WTC11 (cell line): ENCODE measurements at regions not wholly inside any gene's neighbourhood (a gene's known extent, or its start where the extent isn't known, plus 50 kb on each side); places are given as distances from the start of the nearest gene placed in this dataset.

Experiments
- CTCF ChIP-seq: fragments of 200-600 bp; IDR thresholded peaks from 2 replicates; pipeline ENCODE4 v1.8.0; 2022; ENCODE audit warnings: antibody characterized with exemption
- E2F1 ChIP-seq: sonication (generic); formaldehyde crosslinking; IDR thresholded peaks from 2 replicates; pipeline ENCODE4 v1.8.0; 2022; ENCODE audit warnings: mild to moderate bottlenecking, missing genetic modification reagents
- E2F5 ChIP-seq: sonication (generic); formaldehyde crosslinking; IDR thresholded peaks from 2 replicates; pipeline ENCODE4 v1.8.1; 2022; ENCODE audit warnings: mild to moderate bottlenecking, moderate library complexity, missing genetic modification reagents
- ELF4 ChIP-seq: sonication (generic); formaldehyde crosslinking; IDR thresholded peaks from 2 replicates; pipeline ENCODE4 v1.8.1; 2022; ENCODE audit warnings: low read depth, mild to moderate bottlenecking, moderate library complexity, missing genetic modification reagents
- NR1H2 ChIP-seq: sonication (generic); formaldehyde crosslinking; IDR thresholded peaks from 2 replicates; pipeline ENCODE4 v1.9.0; 2021; ENCODE audit warnings: mild to moderate bottlenecking, moderate library complexity, missing genetic modification reagents
- PRDM15 ChIP-seq: sonication (generic); formaldehyde crosslinking; IDR thresholded peaks from 2 replicates; pipeline ENCODE4 v1.8.0; 2022; ENCODE audit warnings: missing genetic modification reagents
- USF1 ChIP-seq: sonication (generic); formaldehyde crosslinking; IDR thresholded peaks from 2 replicates; pipeline ENCODE4 v1.8.0; 2022; ENCODE audit warnings: mild to moderate bottlenecking, missing genetic modification reagents
- ZNF138 ChIP-seq: sonication (generic); formaldehyde crosslinking; conservative IDR thresholded peaks from 2 replicates; pipeline ENCODE4 v1.8.1; 2022; ENCODE audit warnings: mild to moderate bottlenecking, moderate library complexity, missing genetic modification reagents
- ZNF263 ChIP-seq: sonication (generic); formaldehyde crosslinking; IDR thresholded peaks from 2 replicates; pipeline ENCODE4 v1.8.1; 2022; ENCODE audit warnings: low read depth, mild to moderate bottlenecking, moderate library complexity, missing genetic modification reagents
- TF ChIP-seq, protein P1 (sequence below): sonication (generic); formaldehyde crosslinking; IDR thresholded peaks from 2 replicates; pipeline ENCODE4 v1.8.1; 2022; ENCODE audit warnings: missing genetic modification reagents, borderline replicate concordance
- TF ChIP-seq, protein P2 (sequence below): sonication (generic); formaldehyde crosslinking; IDR thresholded peaks from 2 replicates; pipeline ENCODE4 v1.8.1; 2023; ENCODE audit warnings: mild to moderate bottlenecking, missing genetic modification reagents, moderate library complexity

GRCh38 chr2:184190725-184191124 lies 407.6 kb upstream of the ZNF804A start:
- TF ChIP-seq CTCF, result no peak
- TF ChIP-seq, protein P1, sequence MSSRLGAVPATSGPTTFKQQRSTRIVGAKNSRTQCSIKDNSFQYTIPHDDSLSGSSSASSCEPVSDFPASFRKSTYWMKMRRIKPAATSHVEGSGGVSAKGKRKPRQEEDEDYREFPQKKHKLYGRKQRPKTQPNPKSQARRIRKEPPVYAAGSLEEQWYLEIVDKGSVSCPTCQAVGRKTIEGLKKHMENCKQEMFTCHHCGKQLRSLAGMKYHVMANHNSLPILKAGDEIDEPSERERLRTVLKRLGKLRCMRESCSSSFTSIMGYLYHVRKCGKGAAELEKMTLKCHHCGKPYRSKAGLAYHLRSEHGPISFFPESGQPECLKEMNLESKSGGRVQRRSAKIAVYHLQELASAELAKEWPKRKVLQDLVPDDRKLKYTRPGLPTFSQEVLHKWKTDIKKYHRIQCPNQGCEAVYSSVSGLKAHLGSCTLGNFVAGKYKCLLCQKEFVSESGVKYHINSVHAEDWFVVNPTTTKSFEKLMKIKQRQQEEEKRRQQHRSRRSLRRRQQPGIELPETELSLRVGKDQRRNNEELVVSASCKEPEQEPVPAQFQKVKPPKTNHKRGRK (CRISPR knock-in tag), result no peak
- TF ChIP-seq ELF4 (CRISPR knock-in tag), result no peak
- TF ChIP-seq NR1H2 (CRISPR knock-in tag), result no peak
- no peak for TF ChIP-seq ZNF138 (CRISPR knock-in tag)
- no peak for TF ChIP-seq PRDM15 (CRISPR knock-in tag)
- no peak for TF ChIP-seq USF1 (CRISPR knock-in tag)
- no peak for TF ChIP-seq ZNF263 (CRISPR knock-in tag)
- TF ChIP-seq E2F5 (CRISPR knock-in tag), result no peak
- TF ChIP-seq, protein P2, sequence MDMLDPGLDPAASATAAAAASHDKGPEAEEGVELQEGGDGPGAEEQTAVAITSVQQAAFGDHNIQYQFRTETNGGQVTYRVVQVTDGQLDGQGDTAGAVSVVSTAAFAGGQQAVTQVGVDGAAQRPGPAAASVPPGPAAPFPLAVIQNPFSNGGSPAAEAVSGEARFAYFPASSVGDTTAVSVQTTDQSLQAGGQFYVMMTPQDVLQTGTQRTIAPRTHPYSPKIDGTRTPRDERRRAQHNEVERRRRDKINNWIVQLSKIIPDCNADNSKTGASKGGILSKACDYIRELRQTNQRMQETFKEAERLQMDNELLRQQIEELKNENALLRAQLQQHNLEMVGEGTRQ, result no peak
- TF ChIP-seq E2F1, result no peak
